Neural cell (in vitro differentiated cells): ENCODE measurements at regions not wholly inside any gene's neighbourhood (a gene's known extent, or its start where the extent isn't known, plus 50 kb on each side); places are given as distances from the start of the nearest gene placed in this dataset.

Source experiments
- CTCF ChIP-seq: fragments of 450-650 bp; IDR thresholded peaks from 2 replicates; pipeline ENCODE4 v1.5.1; 2014; ENCODE audit warnings: antibody characterized with exemption, mild to moderate bottlenecking, moderate library complexity; ENCODE audit not compliant: poor library complexity, severe bottlenecking
- EP300 ChIP-seq: fragments of 450-650 bp; conservative IDR thresholded peaks from 2 replicates; pipeline ENCODE4 v1.6.1; 2014; ENCODE audit warnings: antibody characterized with exemption, mild to moderate bottlenecking, moderate library complexity; ENCODE audit not compliant: poor library complexity, severe bottlenecking
- EZH2 ChIP-seq: fragments of 200-600, 300-800 bp; shearing (Covaris generic), sonication (generic); IDR thresholded peaks from 2 replicates; pipeline ENCODE4 v1.6.1; 2014; ENCODE audit warnings: antibody characterized with exemption, low read length, borderline replicate concordance, mild to moderate bottlenecking; ENCODE audit not compliant: insufficient read depth, poor library complexity, severe bottlenecking
- POLR2AphosphoS5 ChIP-seq: IDR thresholded peaks from 2 replicates; pipeline ENCODE4 v1.6.1; 2012
- RAD21 ChIP-seq: fragments of 450-650 bp; conservative IDR thresholded peaks from 2 replicates; pipeline ENCODE4 v1.6.1; 2014; ENCODE audit warnings: antibody characterized with exemption, mild to moderate bottlenecking, moderate library complexity
- REST ChIP-seq: IDR thresholded peaks from 2 replicates; pipeline ENCODE4 v1.6.1; 2012; ENCODE audit warnings: borderline replicate concordance
- SMC3 ChIP-seq: fragments of 450-650 bp; conservative IDR thresholded peaks from 2 replicates; pipeline ENCODE4 v1.6.1; 2014; ENCODE audit warnings: antibody characterized with exemption, mild to moderate bottlenecking, moderate library complexity; ENCODE audit not compliant: poor library complexity
- TAF1 ChIP-seq: IDR thresholded peaks from 2 replicates; pipeline ENCODE4 v1.6.1; 2012; ENCODE audit warnings: low read depth

GRCh38 chr4:13920111-13920875 is 292.8 kb upstream of the BOD1L1 start:
- no peak for TF ChIP-seq CTCF
- no peak for TF ChIP-seq POLR2AphosphoS5
- TF ChIP-seq REST = no peak
- no peak for TF ChIP-seq SMC3
- TF ChIP-seq TAF1 = no peak
- TF ChIP-seq EZH2 = no peak
- TF ChIP-seq RAD21 = no peak
- no peak for TF ChIP-seq EP300
